ENCODE measurements at regions not wholly inside any gene's neighbourhood (a gene's known extent, or its start where the extent isn't known, plus 50 kb on each side); places are given as distances from the start of the nearest gene placed in this dataset.

DNA sequence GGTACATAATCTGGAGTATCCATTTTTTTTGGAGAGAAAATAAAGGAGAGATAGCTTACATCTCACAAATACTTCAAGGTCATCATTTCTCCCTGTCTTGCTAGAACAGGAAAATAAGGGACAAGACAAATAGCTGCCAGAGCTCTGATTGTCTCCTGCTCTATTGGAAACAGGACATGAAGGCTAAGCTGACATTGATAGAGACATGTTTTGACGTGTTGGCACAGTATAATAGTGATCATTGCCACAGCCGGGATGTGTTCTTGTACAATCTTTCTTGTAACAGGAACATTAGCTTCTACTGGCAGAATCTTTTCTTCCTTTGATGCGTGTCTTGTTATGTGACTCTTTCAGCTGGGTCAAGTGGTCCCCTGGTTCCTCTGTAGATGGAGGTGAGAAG, 279.3 kb upstream of the MTPN start:
- no peak for DNase-seq (ENCODE audit: low read depth)

GRCh38 chr7:136254148-136254547, 277.0 kb upstream of the MTPN start:
- DNase-seq (ENCODE audit: low read depth) = no peak

DNA sequence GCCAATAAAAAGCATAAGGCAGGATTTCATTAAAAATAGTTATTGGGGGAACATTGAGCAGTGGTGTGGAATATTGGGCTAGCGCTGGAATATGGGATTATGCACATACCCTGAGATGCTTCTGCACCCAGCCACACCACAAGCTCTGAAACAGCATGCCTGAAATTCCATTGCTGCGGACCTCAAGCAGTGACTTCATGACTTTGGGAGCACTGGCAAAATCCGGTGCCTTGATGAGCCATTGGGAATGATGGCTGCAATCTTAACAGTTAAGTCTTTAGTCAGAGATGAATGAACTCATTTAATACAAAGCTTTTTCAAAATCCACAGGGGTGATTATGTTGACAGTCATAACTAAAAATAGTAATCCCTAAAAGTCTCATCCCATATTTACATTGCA, 274.7 kb upstream of the MTPN start:
- DNase-seq (ENCODE audit: low read depth) = peak; percentile 43

- DNase-seq (ENCODE audit: low read depth) = no peak
These were observed 270.1 kb upstream of the MTPN start for GRCh38 chr7:136247211-136247610.

DNA sequence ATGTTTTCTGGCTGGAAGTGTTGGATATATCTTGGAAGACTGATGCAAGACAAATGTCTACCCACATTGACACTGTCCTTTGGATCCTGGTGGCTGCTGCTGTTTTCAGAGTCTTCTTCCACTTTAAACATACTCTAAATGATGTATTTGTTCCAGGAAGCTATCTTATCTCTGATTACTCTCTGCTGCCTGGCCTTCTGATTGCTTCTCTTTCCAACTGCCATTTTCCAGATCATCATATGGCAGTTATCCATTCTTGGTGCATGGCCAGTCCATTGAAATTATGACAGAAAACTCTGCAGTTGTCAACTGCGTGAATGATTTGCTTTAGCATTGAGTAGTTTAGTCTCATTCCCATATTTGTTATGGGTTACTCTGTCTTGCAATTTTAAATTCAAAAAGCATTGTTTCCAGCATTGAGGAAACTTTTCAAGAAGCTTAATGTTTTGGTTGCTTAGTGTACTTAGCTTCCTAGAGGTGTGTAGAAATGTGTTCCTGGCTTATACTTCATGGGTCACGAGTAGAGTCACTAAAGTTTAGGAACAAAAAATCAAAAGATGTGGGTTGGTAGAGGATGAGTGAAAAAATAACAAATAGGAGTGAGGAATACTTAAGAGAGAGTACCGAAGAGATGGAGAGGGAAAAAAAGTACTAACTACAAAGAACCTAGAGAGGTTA, 268.3 kb upstream of the MTPN start:
- DNase-seq (ENCODE audit: low read depth) = no peak

DNA sequence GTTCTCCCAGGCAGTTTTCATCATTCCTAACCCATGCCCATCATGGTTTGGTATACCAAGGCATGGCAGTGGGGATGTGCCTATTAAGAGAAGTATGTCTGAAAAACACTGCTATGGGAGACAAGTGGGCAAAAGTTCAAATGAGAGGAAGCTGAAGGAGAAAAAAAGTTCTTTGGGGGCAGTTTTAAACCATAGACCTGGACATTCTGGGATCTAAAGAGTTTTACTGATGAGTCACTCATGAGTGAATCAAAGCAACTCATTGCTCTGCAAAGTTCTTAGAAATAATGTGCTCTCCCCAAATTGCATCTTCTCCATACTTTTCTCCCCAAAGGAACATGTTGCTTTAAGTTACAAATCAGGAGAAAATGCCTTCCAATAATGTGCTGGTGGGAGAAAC, 256.9 kb upstream of the MTPN start:
- peak; percentile 7 for DNase-seq (ENCODE audit: low read depth)

- no peak for DNase-seq (ENCODE audit: low read depth)
These were observed 253.1 kb upstream of the MTPN start for GRCh38 chr7:136230210-136230609.

DNA sequence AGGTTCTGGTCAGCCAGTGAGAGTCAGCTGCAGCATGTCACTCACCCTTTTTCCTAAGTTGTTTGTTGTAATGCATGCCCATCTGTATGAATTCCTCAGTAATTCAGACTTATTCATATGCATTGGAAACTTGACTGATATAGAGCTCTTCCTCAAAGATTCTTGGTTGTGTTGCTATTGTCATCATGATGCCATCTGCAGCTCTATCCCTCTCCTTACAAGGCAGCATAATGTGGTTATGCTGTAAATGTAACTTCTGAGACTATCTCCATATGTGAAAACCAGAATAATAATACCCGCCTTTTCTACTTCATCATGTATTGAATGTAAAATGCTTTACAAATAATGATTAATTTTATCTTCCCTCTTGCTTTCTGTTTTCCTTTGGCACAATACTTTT, 252.6 kb upstream of the MTPN start:
- no peak for DNase-seq (ENCODE audit: low read depth)

- peak; percentile 2 for DNase-seq (ENCODE audit: low read depth)
These were observed 251.0 kb upstream of the MTPN start for GRCh38 chr7:136228171-136228570.

DNA sequence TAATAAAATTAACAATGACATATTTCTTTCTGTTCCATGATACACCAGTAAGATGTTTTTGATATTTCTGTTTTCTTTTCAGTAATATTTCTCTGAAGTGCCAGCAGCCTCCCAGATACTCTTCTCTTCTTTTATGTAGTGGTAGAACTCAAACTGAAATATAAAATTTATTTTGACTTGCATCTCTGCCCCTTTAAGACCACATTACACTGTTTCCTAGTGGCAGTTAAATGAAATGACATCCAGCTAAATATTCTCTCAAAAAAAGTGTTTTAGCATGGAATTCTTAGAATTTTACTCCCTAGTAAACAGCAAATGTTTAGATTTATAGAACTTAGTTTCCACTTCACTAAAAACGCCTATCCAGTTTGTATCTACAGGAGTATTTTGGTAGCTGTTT, 237.2 kb upstream of the MTPN start:
- DNase-seq (ENCODE audit: low read depth) = no peak

- no peak for DNase-seq (ENCODE audit: low read depth)
These were observed 235.9 kb upstream of the MTPN start for GRCh38 chr7:136213012-136213411.

GRCh38 chr7:136210664-136211063, 233.5 kb upstream of the MTPN start:
- no peak for DNase-seq (ENCODE audit: low read depth)

DNA sequence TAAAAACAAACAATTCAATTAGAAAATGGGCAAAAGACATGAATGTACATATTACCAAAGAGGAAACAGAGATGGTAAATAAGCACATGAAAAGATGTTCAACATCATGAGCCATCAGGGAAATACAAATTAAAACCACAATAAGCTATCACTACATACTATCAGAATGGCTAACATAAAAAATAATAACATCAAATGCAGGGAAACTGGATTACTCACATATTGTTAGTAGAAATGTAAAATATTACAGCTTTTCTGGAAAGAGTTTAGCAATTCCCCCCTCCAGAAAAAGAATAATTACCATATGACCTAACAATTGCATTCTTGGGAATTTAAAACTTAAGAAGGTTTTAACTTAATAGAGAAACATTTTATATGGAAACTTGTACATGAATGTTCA, 232.9 kb upstream of the MTPN start:
- DNase-seq (ENCODE audit: low read depth) = no peak

DNA sequence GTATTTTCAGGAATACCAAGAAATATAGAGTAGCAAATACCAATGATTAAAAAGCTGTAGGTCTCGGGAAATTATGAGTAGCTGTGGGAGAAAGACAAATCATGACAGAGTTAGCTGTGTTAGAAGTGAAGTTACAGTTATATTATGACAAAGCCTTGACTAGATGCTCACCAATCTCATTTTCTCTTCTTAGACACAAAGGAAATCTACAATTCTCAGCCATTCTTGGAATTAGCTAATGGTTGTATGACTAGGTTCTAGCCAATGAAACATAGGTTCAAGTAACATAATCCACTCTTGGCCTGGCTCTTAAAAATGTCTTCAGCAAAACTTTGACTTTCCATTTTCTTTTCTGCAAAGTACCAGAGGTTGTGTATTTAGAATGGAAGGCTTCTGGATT, 228.8 kb upstream of the MTPN start:
- DNase-seq (ENCODE audit: low read depth) = no peak

- no peak for DNase-seq (ENCODE audit: low read depth)
These were observed 221.0 kb upstream of the MTPN start for GRCh38 chr7:136198168-136198567.

DNA sequence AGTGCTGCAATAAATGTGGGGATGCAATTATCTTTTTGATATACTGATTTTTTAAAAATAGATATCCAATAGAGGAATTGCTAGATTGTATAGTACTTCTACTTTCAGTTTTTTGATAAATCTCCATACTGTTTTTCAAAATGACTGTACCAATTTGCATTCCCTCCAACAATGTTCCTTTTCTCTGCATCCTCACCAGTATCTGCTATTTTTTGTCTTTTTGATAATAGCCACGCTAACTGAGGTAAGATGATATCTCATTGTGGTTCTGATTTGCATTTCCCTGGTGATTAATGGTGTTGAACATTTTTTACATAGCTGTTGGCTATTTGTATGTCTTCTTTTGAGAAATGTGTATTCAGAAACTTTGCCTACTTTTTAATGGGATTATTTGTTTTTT, 217.7 kb upstream of the MTPN start:
- DNase-seq (ENCODE audit: low read depth) = no peak

DNA sequence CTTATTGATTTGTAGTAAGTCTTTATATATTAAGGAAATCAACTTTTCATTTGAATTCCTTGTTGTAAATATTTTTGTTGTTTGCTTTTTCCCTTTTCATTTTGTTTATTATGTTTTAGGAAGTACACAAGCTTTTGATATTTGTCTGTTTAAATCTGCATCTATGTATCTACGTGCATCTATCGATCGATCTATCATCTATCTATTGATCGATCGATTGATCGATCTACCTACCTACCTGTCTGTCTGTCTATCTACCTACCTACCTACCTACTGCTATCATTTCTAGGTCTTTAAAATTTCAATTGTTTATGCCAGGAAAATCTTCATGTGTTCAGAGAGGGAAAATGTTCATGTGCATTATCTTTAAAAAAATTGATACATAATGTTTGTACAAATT, 216.8 kb upstream of the MTPN start:
- DNase-seq (ENCODE audit: low read depth) = no peak

DNA sequence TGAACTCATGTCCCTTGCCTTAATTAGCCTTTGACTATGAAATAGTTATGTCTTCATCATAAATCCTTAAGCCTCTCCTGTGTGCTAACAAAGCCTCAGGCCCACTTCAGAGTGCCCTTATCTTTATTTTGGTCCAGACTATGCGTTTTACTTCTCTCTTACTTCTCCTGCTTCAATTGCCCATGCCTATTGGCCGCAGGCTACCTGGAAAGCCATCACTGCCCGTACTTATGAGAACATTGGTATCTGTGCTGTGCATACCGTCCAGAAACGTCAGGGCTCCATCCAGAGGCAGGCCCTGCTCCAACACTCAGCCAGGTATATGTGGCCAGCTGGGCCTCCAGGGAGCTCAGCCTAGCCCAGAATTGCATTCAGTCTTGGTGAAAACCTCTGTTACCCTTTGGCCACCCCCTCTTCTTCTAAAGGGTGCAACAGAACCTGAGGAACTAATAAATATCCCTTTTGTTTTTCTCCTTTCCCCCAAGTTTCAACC, 212.4 kb upstream of the MTPN start:
- no peak for DNase-seq (ENCODE audit: low read depth)

DNA sequence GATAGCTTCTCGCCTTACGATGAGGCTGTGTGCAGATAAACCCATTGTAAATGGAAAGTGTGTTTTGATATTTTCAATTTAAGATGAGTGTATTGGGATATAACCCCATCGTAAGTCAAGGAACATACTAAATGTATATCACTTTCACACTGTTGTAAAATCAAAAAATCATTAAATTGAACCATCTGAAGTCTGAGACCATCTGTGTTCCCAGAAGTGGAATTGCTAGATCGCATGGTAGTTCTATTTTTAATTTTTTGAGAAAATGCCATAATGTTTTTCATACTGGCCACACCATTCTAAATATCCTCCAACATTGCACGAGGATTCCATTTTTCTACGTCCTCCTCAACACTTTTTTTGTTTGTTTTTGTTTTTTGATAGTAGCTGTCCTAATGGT, 209.1 kb upstream of the MTPN start:
- no peak for DNase-seq (ENCODE audit: low read depth)

- no peak for DNase-seq (ENCODE audit: low read depth)
These were observed 207.6 kb upstream of the MTPN start for GRCh38 chr7:136184719-136185118.

GRCh38 chr7:136183981-136184380, 206.8 kb upstream of the MTPN start:
- DNase-seq (ENCODE audit: low read depth) = peak; percentile 7

GRCh38 chr7:136180984-136181383, 203.8 kb upstream of the MTPN start:
- DNase-seq (ENCODE audit: low read depth) = no peak

- DNase-seq (ENCODE audit: low read depth) = no peak
These were observed 202.9 kb upstream of the MTPN start for GRCh38 chr7:136179851-136180721.
